T-helper 2 cell (primary cell): ENCODE measurements at regions not wholly inside any gene's neighbourhood (a gene's known extent, or its start where the extent isn't known, plus 50 kb on each side); places are given as distances from the start of the nearest gene placed in this dataset.

Experiments used
- DNase-seq, 5 experiments: peaks; one replicate each; pipeline versions ENCODE4 v3.0.0 to v3.0.0-alpha.2; 2012 to 2022

DNA sequence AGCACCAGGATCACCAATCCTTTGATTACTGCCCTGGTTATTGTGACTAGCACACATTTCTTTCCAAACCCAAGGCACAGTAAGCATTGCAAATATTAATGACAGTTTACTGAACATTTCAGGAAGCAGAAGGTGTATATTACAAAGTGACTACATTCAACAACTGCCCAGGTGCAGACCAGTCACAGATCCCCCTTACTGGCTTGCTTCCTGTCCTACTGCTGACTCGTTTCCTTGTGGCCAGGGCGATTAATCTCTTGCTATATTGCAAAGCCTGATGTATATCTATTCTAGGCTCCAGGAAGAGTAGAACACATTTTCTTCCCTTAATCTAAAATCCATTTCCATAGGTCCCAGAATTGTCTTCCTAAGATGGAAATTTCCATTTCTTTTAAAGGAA, 77.2 kb upstream of the EPHA7 start:
- DNase-seq, result no peak

DNA sequence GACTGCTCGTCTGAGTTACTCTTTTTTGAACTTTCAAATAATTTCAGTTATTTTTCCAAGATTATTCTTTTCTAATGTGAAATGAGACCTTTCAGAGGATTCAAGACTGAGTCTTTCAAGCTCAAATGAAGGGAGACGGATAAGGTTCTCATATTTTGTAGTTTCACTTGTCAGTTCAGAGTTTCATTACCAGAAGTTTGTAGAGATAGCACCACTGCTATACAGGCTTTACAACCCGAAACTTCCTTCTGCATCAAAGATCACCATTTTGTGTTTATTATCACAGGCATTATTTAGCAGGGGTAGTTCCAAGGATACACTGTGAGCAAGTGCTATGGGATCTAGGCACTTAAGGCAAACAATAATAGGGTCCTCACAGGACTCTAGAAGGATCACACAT, 74.7 kb upstream of the EPHA7 start:
- no peak for DNase-seq

DNA sequence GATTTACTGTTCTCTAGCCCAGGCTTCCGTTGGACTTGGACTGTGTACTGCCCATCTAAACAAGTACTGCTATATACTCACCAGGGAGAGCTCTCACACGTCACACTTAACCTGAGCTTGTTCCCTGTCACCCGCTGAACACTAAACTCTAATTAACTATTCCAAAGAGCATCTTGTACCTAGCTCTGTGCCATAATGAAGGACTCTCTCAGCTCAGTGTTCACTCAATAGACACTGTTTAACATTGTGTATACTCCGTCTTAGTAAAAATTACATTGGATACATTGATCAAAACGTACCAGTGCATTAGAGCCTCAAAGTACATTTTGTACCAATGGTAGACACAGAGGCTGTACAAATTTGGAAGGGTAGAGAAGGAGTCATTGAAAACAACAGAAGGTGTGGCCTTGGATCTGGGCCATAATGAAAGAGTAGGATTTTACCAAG, 55.4 kb upstream of the EPHA7 start:
- DNase-seq, result no peak

DNA sequence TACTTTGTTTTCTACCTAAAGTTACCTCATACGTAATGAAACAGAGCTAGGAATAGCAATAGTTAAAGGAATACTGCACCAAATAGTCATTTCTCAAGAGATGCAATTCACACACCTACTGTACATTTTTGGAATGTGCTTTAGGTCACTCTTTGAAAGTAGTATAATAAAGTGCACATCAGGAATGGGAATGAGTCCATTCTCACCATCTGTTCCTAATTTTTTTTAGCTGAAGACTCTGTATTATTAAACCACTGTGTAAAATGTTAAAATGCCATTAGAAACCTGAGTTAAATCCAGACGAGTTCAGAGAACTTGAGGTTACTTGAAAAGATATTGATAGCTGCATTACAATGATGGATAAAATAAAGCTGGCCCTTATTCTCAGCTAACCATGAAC, 51.9 kb upstream of the EPHA7 start:
- DNase-seq, result no peak
